Activated CD4-positive, alpha-beta memory T cell treated with anti-CD3 and anti-CD28 coated beads for 36 hours (primary cell): ENCODE measurements at regions not wholly inside any gene's neighbourhood (a gene's known extent, or its start where the extent isn't known, plus 50 kb on each side); places are given as distances from the start of the nearest gene placed in this dataset.
A peak's percentile ranks its signal among the peaks of the same experiment; 100 is the strongest.
"Not testable (repeated sequence)": the region's sequence is repeated elsewhere in the genome, so short reads cannot be mapped to it uniquely, and the experiment has no call there.

Experiments used
- CTCF ChIA-PET: fragments of 350-600 bp; sonication (Branson Sonifier 250); formaldehyde crosslinking; loops from one replicate; lab custom pipeline; 2021; ENCODE audit warnings: antibody characterized with exemption, inconsistent platforms; lab: Charles Lee
- POLR2A ChIA-PET: fragments of 350-600 bp; sonication (Branson Sonifier 250); formaldehyde crosslinking; loops from one replicate; lab custom pipeline; 2021; ENCODE audit warnings: antibody characterized with exemption; lab: Charles Lee
- DNase-seq: peaks from one replicate; pipeline ENCODE4 v3.0.0-alpha.2; 2020
- H3K27ac Mint-ChIP-seq: one replicate; pipeline ENCODE4 v1.8.0; 2021; ENCODE audit warnings: mixed read lengths
- H3K27me3 Mint-ChIP-seq: one replicate; pipeline ENCODE4 v1.8.0; 2021; ENCODE audit warnings: mixed read lengths
- H3K36me3 Mint-ChIP-seq: one replicate; pipeline ENCODE4 v1.8.0; 2021; ENCODE audit warnings: mixed read lengths
- H3K4me1 Mint-ChIP-seq: one replicate; pipeline ENCODE4 v1.8.0; 2021; ENCODE audit warnings: low read depth, mixed read lengths
- H3K4me3 Mint-ChIP-seq: one replicate; pipeline ENCODE4 v1.8.0; 2021; ENCODE audit warnings: mild to moderate bottlenecking, mixed read lengths
- H3K9me3 Mint-ChIP-seq: one replicate; pipeline ENCODE4 v1.8.0; 2021; ENCODE audit warnings: mixed read lengths
- intact Hi-C: fragments of 100-400 bp; cut with micrococcal nuclease; formaldehyde crosslinking; loops from one replicate; pipeline ENCODE4 v1.15.1; 2023

DNA sequence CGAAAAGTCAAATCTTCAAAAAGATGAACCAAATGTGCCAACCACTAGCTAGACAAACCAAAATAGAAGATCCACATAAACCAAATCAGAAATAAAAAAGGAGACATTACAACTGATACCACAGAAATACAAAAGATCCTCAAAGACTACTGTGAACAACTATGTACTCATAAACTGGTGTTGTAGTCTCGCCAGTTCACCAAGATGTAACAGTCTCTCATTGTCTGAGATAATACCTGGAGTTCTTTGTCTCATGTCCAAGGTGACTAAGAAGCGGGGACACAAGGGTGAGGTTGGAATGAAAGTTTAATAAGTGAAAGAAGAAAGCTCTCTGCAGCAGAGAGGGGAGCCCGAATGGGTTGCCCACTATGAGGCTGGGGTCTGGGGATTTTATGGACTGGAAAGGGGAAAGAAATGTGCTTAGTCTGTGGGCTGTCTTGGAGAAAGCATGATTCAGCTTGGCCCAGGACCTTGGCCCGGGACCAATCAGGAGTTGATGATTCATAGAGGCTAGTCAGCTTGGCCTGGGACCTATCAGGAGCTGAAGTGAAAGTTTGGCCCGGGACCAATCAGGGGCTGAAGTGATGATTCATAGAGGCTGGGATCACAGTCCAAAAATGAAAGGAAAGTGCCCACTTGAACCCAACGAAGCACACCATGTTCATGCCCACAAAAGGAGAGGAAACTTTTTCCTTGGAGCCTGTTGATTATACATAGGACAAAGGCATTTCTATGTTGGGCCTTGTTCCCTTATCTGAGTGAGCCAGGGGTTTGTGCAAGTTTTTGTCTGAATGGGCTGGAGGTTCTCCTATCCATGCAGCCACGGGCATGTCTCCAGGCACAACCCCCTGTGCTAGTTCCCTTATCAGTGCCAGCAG, 177.1 kb downstream of the SPIN4 start:
- H3K36me3 Mint-ChIP-seq, H3K27ac Mint-ChIP-seq, H3K27me3 Mint-ChIP-seq, DNase-seq, H3K9me3 Mint-ChIP-seq, H3K4me1 Mint-ChIP-seq, POLR2A ChIA-PET, intact Hi-C loops, CTCF ChIA-PET, H3K4me3 Mint-ChIP-seq: not testable (repeated sequence)

DNA sequence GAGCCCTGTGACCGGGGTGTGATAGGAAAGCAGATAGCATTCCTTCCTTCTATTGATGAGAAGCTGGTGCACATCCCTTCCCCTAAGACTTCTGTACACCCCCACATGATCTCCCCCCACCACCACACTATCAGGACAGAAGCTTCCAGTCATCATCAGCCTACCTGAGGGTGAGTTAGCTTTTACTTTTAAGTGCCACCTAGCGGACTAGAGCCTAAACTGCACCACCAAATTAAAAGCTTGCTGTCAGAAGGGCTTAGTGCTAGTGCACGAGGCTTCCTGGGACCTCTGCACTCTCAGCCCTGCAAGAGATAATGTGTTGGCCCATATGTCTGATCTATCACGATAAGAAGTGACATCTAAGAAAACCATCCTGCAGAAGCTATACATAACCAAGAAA, 181.7 kb downstream of the SPIN4 start:
- H3K36me3 Mint-ChIP-seq, POLR2A ChIA-PET, intact Hi-C loops, H3K27me3 Mint-ChIP-seq, CTCF ChIA-PET, H3K4me1 Mint-ChIP-seq, DNase-seq, H3K27ac Mint-ChIP-seq, H3K9me3 Mint-ChIP-seq, H3K4me3 Mint-ChIP-seq: not testable (repeated sequence)

DNA sequence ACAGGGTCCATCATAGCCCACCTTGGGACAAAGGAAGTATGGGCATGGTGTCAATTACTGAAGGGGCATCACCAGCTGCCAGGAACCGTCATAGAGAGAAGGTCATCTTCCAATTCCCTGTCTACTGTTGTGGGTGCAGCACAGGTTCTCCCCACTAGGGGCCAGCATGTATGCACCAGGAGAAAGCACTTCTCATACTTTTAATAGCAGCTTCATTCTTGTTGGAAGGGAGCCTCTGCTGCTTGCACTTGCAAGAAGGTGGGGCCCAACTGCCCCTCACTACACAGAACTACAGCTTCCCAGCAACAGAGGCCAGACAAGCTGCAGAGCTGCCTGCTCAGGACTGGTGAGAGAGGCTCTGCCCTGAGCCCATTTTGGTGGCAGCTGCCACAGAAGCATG, 182.2 kb downstream of the SPIN4 start:
- H3K4me1 Mint-ChIP-seq, H3K36me3 Mint-ChIP-seq, H3K27ac Mint-ChIP-seq, H3K27me3 Mint-ChIP-seq, H3K9me3 Mint-ChIP-seq, DNase-seq, H3K4me3 Mint-ChIP-seq, CTCF ChIA-PET, POLR2A ChIA-PET, intact Hi-C loops: not testable (repeated sequence)

DNA sequence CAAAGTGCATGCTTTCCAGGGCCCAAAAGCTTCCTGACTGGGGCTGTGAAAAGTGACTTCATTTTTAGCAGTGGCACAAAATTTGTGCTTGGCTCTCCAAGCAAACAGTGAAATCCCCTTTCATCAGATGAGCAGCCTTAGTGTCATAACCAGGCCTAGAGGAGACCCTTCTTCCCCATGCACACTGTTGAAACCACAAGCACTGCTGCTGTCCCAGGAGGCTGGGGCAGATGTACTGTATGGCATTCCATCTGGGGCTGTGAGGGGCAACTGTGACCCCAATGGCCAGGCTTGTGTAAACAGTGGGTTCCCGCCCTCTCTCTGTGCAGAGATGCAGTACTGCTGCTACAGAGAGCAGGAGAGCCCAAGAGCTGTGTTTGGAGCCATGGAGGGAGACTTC, 184.1 kb downstream of the SPIN4 start:
- POLR2A ChIA-PET, H3K36me3 Mint-ChIP-seq, CTCF ChIA-PET: not testable (repeated sequence)

DNA sequence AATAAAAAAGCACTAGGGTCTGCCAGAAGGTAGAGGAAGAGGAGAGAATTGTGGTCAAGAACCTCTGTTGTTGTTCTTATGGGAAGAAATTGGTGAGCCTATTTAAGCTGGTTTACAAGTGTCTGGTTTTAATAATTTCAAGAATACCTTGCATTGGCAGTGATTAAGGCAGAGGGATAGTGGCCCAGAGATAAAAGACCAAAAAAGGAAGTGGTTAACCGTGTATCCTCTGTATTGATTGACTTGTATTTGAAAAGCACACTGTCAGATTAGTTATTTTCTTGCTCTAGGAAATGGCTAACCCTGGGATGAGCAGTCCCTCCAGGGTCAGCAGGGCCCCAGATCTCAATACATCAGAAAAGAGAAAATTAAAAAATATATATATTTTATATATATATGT, 190.1 kb downstream of the SPIN4 start:
- DNase-seq, H3K9me3 Mint-ChIP-seq, H3K27ac Mint-ChIP-seq, intact Hi-C loops, CTCF ChIA-PET, H3K27me3 Mint-ChIP-seq, H3K4me3 Mint-ChIP-seq, H3K4me1 Mint-ChIP-seq, POLR2A ChIA-PET, H3K36me3 Mint-ChIP-seq: not testable (repeated sequence)

More for the DNA sequence above, 184.1 kb downstream of the SPIN4 start:
- DNase-seq, intact Hi-C loops, H3K9me3 Mint-ChIP-seq, H3K27ac Mint-ChIP-seq, H3K4me3 Mint-ChIP-seq, H3K4me1 Mint-ChIP-seq, H3K27me3 Mint-ChIP-seq: not testable (repeated sequence)

DNA sequence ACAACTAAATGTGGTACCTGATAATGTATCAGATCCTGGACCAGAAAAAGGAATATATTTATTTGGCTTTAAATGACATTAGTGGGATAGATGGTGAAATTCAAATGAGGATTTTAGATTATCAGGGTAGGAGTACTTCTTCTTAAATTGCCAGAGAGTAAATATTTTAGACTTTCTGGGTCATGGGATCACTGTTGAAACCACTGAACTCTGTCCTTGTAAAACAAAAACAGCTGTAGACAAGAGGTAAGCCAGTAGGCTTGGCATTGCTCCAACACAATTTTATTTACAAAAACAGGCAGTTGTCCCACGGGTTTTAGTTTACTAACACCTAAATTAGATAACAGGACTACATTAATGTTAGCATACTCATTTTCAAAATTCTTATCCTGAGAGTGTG, 190.8 kb downstream of the SPIN4 start:
- not testable (repeated sequence) for H3K9me3 Mint-ChIP-seq, H3K27ac Mint-ChIP-seq

DNA sequence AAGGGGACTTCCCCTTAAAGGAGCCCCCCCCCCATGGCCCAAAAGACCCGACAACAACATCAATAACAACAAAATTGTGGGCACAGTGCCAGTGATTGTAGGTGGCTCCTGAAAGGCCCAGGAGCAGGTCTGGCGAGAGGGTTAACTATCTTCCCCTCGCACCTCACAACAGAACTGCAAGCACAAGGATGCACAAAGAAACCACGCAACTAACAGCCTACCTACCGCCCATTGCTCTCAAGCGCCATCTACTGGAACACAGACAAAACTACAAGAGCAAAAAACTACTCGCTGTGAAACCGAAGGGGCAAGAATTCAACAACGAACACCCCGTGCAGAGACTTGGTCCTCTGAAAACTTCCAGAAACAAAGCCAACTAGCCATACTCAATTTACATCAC, 205.6 kb downstream of the SPIN4 start:
- intact Hi-C loops, result not testable (repeated sequence)

More for the DNA sequence above, 190.8 kb downstream of the SPIN4 start:
- POLR2A ChIA-PET, intact Hi-C loops, H3K36me3 Mint-ChIP-seq, H3K4me1 Mint-ChIP-seq, H3K27me3 Mint-ChIP-seq, H3K4me3 Mint-ChIP-seq, CTCF ChIA-PET, DNase-seq: not testable (repeated sequence)

DNA sequence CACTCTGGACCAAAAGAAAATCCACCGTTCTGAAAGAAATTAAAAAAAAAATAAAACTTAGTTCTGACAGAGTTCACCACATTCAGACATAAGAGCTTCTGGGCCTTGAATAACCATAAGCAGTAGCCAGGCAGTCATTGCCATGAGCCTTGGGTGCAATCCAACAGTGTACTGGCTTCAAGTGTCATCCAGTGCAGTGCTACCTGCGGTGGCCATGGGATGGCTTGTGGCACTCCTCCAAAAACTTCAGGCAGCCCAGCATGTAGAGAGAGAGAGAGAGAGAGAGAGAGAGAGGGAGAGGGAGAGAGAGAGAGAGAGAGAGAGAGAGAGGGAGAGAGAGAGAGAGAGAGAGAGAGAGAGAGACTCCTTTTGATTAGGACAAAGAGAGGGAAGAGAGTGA, 208.5 kb downstream of the SPIN4 start:
- H3K36me3 Mint-ChIP-seq, intact Hi-C loops, H3K4me3 Mint-ChIP-seq, CTCF ChIA-PET, DNase-seq, H3K9me3 Mint-ChIP-seq, POLR2A ChIA-PET, H3K27me3 Mint-ChIP-seq, H3K27ac Mint-ChIP-seq, H3K4me1 Mint-ChIP-seq: not testable (repeated sequence)

More for the DNA sequence above, 205.6 kb downstream of the SPIN4 start:
- H3K4me3 Mint-ChIP-seq, CTCF ChIA-PET, H3K27ac Mint-ChIP-seq, H3K36me3 Mint-ChIP-seq, H3K9me3 Mint-ChIP-seq, DNase-seq, H3K4me1 Mint-ChIP-seq, H3K27me3 Mint-ChIP-seq, POLR2A ChIA-PET: not testable (repeated sequence)

DNA sequence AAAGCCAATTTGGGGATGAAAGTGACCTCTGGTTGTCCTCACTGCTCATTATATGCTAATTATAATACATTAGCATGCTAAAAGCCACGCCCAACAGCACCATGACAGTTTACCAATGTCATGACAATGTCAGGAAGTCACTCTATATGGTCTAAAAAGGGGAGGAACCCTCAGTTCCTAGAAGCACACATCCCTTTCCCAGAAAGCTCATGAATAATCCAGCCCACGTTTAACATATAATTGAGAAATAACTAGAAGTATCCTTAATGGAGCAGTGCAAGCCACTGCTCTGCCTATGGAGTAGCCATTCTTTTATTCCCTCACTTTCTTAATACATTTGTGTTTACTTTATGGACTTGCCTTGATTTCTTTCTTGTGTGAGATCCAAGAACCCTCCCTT, 215.3 kb downstream of the SPIN4 start:
- CTCF ChIA-PET, H3K9me3 Mint-ChIP-seq, H3K4me3 Mint-ChIP-seq, intact Hi-C loops, H3K27ac Mint-ChIP-seq, H3K4me1 Mint-ChIP-seq, H3K36me3 Mint-ChIP-seq, DNase-seq, POLR2A ChIA-PET, H3K27me3 Mint-ChIP-seq: not testable (repeated sequence)

DNA sequence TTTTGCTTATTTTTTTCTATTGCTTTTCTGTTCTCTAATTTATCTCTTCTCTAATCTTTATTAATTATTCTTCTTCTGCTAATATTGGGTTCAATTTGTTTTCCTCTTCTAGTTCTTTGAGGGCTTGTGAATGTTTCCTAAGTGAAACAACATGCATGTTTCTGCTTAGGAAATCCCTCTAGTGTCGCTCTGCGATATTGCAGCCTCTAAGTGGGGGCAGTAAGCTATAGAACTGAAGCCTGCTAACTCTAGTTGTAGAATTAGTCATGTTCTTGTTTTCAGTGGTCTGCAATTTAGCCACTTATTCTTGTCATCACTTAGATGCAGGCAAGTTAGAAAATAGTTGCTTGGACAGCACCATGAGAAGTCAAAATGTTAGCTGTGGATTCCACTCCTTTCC, 222.6 kb downstream of the SPIN4 start:
- peak; percentile 16 for DNase-seq
- POLR2A ChIA-PET, result no interaction called here
- CTCF ChIA-PET, result no interaction called here
- Mint-ChIP-seq H3K4me1 (no peaks in the 10 kb centered on the region), H3K36me3 (no peaks in the 10 kb centered on the region), H3K27ac (no peak overlapping the region), H3K4me3 (no peak overlapping the region), H3K9me3 (no peaks in the 10 kb centered on the region), H3K27me3 (no peaks in the 10 kb centered on the region)
- intact Hi-C loops, result no loop called here

DNA sequence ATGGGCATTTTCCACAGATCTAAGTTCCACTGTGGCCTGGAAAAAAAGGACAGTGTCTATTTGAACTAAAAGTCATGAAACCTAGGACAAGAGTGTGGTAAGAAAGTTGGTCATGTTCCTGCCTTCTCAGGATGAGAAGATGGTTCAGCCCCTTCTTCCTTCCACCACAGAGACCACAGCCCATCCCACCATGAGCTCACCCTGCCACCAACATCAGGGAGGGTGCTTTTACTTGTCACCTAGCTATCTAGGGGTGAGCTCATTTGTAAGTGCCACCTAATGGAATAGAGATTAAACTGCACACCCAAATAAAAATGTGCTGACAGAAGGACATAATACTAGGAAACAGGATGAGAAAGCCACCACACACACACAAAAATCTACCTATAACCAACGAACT, 235.9 kb downstream of the SPIN4 start:
- POLR2A ChIA-PET, result no interaction called here
- H3K4me1 Mint-ChIP-seq, result no peaks in the 10 kb centered on the region
- no peak overlapping the region for H3K27ac Mint-ChIP-seq
- H3K36me3 Mint-ChIP-seq, result no peaks in the 10 kb centered on the region
- intact Hi-C loops, result no loop called here
- CTCF ChIA-PET, result no interaction called here
- no peaks in the 10 kb centered on the region for H3K27me3 Mint-ChIP-seq
- no peak overlapping the region for H3K4me3 Mint-ChIP-seq
- no peaks in the 10 kb centered on the region for H3K9me3 Mint-ChIP-seq
- DNase-seq, result no peak

DNA sequence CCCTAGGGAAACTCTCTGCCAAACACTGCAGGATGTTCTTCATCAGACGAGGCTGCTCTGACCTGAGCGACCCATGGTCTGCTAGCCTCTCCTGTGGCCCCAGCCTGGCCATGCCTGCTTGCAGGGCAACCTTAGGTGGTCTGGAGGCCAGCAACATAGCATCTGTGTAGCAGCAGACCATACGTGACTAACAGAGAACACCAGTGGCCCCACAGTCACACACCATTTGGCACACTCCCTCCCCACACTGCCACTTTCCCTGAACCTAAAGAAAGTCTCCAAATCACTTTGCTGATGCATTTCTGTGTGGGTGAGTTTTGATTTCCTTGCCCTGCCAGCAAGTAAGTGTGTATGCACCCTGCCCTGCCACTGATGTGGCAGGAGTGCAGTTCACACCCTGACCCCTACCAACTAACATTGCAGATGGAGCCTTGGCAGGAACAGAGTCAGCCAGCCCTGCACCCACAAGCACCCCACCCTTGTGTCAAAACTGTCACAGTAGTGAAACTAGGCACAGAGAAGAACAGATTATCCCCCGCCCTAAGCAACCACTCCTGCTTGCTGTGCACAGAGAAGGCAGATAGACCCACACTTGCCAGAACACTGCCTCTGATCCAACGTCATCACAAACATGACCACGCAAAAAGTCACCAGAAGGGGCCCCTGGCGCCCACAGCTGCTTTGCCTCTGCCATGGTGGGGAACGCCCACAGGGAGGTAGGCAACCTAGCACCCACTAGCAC, 249.1 kb downstream of the SPIN4 start:
- no peak for DNase-seq
- no peaks in the 10 kb centered on the region for H3K36me3 Mint-ChIP-seq
- no peaks in the 10 kb centered on the region for H3K4me1 Mint-ChIP-seq
- ChIA-PET CTCF (no interaction called here), POLR2A (no interaction called here)
- no peak overlapping the region for H3K27ac Mint-ChIP-seq
- no peak overlapping the region for H3K4me3 Mint-ChIP-seq
- H3K9me3 Mint-ChIP-seq, result no peaks in the 10 kb centered on the region
- no peaks in the 10 kb centered on the region for H3K27me3 Mint-ChIP-seq
- intact Hi-C loops, result no loop called here

DNA sequence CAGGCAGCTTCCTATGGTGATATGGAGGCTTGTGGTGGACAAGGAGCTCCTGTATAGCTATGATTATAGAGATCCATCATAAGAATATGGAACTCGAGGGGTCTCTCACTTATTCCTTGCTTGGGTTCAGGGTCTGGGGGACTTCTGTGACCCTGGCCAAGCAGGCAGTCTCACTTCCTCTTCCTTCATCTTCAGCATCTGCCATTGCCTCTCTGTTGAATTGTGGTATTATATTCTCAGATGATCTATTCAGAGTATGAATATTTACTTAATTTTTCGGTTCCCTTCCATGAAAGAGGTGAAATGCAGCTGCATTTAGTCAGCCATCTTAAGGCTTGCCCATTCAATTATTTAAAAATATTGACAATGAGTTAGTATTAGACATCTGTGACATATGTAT, 292.9 kb downstream of the SPIN4 start:
- DNase-seq, result no peak
- Mint-ChIP-seq H3K27me3 (no peaks in the 10 kb centered on the region), H3K9me3 (peaks cover 3% of the 10 kb centered on the region), H3K4me1 (no peaks in the 10 kb centered on the region), H3K36me3 (no peaks in the 10 kb centered on the region), H3K27ac (no peak overlapping the region), H3K4me3 (no peak overlapping the region)
- ChIA-PET POLR2A (no interaction called here), CTCF (no interaction called here)
- intact Hi-C loops, result no loop called here
